GM19438 (cell line): ENCODE measurements at regions not wholly inside any gene's neighbourhood (a gene's known extent, or its start where the extent isn't known, plus 50 kb on each side); places are given as distances from the start of the nearest gene placed in this dataset.

Experiments
- ATAC-seq: cut with Tn5 transposase; IDR thresholded peaks from one replicate; pipeline ENCODE4 v1.9.1; 2021; ENCODE audit warnings: low read depth; ENCODE audit not compliant: unreplicated experiment

DNA sequence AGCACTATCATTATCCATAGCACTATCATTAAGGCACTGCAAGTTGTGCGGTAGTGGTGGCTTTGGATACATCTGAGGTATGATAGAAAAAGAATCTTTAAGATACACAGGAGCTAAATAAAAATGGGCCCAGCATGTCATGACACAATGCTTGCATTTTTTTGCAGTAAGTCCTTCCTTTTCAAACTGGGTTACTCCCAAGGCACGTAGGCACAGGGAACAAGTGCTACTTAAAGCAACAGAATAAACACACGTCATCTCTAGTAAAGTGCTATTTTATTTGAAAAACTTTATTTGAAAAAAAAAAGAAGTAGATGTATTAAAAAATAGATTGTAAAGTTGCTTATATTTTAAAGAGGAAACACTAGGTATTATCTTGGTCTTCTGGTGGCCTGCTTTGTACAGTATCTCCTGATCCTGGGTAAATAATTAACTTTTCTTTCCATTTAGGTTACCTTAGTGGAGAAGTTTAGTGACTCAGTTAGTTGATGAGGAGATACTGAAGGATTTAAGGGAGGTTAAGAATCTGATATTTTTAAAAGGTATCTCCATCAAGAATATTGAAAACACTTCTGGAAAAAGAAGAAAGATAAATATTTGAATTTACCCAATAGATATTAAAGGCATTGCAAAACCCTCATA, 129.6 kb downstream of the EDN1 start:
- no peak for ATAC-seq

- ATAC-seq: no peak
These were observed 130.5 kb downstream of the EDN1 start for GRCh38 chr6:12420626-12421025.

DNA sequence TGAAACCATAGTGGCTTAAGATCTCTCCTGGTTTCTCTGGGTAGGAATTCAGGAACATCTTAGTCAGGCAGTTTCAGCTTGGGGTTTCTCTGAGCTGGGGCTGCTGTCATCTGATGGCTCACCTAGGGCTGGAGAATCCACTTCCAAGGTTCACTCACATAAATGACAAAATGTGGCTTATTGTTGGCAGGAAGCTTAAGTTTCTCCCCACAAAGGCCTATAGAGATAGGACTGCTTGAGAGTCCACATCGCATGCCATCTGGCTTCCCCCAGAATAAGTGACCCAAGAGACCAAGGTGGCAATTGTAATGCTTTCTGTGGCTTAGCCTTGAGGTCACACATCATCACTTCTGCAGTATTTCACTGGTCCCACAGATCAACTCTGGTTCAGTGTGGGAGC, 131.4 kb downstream of the EDN1 start:
- ATAC-seq: no peak

DNA sequence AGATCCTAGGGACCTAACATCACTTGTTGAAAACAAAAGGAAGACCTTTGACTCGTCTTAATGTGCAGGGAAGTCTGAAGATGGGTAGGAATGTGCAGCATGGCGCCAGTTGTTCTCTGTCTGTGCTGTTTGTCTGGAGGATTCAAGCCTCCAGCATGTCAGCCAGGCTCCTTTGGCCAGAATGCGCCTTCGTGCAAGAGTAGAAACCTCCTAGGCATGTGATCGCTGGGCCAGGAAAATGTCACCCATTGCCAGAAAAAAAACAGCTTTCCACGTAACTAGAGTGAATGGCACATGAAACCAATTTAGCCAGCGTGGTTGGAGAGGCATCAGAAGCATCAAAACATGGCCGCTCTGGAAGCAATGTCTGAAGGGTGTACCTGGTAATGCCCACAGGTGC, 132.7 kb downstream of the EDN1 start:
- no peak for ATAC-seq

DNA sequence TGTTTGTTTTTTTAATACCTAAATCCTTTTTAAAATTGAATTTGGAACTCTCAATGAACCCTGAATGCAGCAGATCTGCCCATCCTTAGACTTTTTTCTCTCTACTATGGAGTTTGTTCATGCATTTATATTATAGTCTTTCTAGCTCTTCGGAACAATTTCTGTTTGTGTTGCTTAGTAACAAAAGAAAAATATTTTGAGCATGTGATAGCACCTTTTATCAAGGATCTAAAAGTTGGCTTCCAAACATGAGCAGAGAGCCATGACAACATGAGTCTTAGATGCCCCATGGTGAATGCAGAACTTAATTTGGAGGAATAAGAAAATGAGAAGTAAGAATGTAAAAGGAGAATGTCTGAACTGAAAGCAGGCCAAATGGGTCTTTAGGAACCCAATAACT, 133.7 kb downstream of the EDN1 start:
- no peak for ATAC-seq

- ATAC-seq: no peak
These were observed 136.0 kb downstream of the EDN1 start for GRCh38 chr6:12426121-12426520.

GRCh38 chr6:12431023-12431422, 140.9 kb downstream of the EDN1 start:
- no peak for ATAC-seq

DNA sequence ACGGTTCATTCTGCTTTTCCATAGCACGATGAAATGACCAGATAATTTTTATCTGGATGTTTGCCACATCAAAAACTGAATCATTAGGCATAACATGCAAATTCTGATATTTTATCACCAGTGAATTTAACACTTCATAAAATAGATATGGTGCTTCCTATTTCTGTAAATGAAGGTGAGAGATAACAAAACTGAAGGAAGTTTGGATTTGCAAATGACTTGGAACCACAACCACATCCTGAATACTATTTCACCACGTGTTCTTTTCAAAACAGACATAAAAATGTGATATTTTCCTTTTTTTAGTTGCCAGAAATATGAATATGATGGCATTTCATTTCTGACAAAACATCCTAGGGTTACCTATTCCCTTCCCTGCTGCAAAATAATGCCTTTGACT, 146.1 kb downstream of the EDN1 start:
- ATAC-seq: no peak

GRCh38 chr6:12436683-12437082, 146.5 kb downstream of the EDN1 start:
- no peak for ATAC-seq

GRCh38 chr6:12439296-12439695, 149.1 kb downstream of the EDN1 start:
- ATAC-seq: no peak

GRCh38 chr6:12440981-12441380, 150.8 kb downstream of the EDN1 start:
- no peak for ATAC-seq

GRCh38 chr6:12442455-12442854, 152.3 kb downstream of the EDN1 start:
- ATAC-seq: no peak

GRCh38 chr6:12446394-12446793, 156.2 kb downstream of the EDN1 start:
- no peak for ATAC-seq

DNA sequence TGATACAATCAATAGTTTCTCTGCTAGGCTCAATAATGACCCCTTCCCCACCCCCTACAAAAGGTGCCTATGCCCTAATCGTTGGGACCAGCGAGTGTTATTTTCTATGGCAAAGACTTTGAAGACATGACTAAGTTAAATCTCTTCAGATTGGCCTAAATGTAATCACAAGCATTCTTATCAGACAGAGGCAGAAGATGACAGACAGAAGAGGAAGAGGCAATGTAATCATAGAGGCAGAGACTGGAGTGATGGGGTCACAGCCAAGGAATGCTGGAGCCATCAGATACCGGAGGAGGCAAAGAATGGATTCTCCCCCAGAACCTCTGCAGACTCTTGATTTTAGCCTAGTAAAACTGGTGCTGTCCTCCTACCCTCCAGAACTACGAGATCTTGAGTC, 159.3 kb downstream of the EDN1 start:
- no peak for ATAC-seq

GRCh38 chr6:12450467-12450866, 160.3 kb downstream of the EDN1 start:
- ATAC-seq: peak; percentile 61

GRCh38 chr6:12456343-12456742, 166.2 kb downstream of the EDN1 start:
- no peak for ATAC-seq

DNA sequence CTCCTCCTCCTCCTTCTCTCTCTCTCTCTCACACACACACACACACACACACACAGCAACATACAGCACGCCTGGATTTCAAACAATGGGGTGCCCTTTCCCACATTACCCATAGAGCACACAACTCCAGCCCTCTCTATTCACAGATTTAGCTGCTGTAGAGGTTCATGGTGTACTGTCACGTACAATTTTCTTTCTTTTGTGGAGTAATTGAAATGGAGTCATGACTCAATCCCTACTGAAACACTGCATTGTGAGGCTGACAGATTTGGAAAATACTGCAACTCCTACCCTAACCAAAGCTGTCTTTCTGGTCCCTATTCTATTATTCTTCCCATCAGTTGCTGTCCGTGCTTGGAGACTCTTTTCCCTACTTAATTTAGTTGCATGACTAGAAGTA, 166.9 kb downstream of the EDN1 start:
- no peak for ATAC-seq

DNA sequence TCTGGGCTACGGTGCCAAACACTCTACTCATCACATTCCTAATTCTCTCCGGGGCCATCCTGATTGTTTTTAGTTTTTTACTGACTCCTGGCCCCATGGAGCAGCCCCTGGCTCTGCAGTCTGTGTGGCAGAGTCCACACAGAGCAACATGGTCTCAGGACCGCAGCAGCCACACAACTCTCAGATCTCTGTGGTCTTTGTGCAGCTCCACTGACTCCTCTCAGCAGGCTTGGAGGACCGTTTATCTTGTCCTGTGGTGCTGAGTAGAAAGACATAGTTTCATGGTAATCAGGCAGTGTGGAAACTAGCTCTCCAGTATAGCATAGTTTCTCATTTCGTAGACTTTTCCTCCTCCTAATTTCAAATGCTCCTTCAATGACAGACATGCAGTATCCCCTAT, 168.4 kb downstream of the EDN1 start:
- ATAC-seq: no peak

DNA sequence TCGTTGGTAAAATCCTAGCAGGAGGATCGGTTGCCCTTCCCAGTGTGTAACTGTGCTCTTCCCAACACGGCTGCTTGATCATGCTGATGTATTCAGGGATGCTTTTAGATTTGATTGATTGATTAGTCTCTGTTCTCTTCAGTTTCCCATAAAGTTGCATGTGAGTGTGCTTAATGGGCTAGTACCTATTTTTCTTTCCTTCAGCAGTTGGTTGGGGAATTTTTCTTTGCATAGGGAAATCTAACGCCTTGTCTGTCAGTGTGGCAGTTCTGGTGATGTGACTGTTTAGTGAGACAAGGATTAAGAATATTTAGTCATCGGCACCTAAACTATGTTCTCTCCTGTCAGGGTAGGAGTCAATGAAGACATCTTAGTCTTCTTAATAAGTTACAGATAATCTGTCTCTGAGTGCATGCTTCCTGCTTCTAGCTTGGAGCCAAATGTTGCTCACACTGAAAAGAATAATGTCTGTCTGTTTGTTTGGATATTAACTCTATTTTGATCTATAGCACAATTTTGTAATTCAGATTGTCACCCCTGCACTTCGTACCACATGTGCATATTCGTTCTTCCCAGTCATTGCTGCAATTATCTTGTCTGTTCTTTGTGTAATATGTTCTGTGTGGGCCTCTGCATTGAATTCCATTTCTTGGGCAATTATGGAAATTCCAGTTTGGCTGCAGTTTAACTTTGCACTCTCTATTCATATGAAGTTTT, 169.9 kb downstream of the EDN1 start:
- ATAC-seq: no peak

GRCh38 chr6:12467706-12468670, 177.8 kb downstream of the EDN1 start:
- no peak for ATAC-seq

DNA sequence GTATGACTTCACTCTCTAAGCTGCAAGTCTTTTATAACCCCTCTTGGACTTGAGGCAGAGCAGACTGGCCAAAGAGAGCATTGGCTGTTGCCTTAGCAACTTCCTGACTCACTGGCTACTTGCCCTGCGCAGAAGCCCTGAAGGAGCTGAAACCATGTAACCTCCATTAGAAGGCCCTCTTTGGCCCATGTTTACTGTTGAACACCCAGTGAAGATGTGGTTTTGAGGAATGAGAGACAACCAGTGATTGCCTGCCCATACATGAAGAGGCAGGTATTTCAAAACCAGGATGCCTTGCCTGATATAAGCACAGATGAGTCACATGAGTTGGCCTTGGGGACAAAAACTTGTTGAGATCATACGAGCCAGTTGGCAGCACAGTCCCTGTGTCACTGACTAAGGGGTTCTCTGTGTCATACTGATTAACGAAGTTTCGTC, 182.5 kb downstream of the EDN1 start:
- ATAC-seq: no peak
